PFSK-1 (cell line): ENCODE measurements at regions not wholly inside any gene's neighbourhood (a gene's known extent, or its start where the extent isn't known, plus 50 kb on each side); places are given as distances from the start of the nearest gene placed in this dataset.

Experiments
- FOXP2 ChIP-seq: optimal IDR thresholded peaks from 2 replicates; pipeline ENCODE3; 2011; ENCODE audit warnings: borderline replicate concordance, control low read depth, inconsistent platforms; ENCODE audit not compliant: insufficient read depth; ENCODE audit errors: extremely low read length, extremely low read depth
- POLR2AphosphoS5 ChIP-seq: IDR thresholded peaks from 2 replicates; pipeline ENCODE4 v1.6.1; 2012; ENCODE audit warnings: low read depth, mild to moderate bottlenecking, control low read depth, low read length, moderate library complexity
- SIN3A ChIP-seq: IDR thresholded peaks from 2 replicates; pipeline ENCODE4 v1.6.1; 2012; ENCODE audit warnings: mild to moderate bottlenecking, low read length, moderate library complexity, borderline replicate concordance; ENCODE audit not compliant: insufficient read depth
- TAF1 ChIP-seq: IDR thresholded peaks from 2 replicates; pipeline ENCODE4 v1.6.1; 2012; ENCODE audit warnings: low read length, control low read depth, borderline replicate concordance; ENCODE audit not compliant: insufficient read depth
- TF ChIP-seq, protein P1 (sequence below), 2 experiments: IDR thresholded peaks; 2 replicates each; pipeline versions ENCODE4 v1.6.1 to v1.8.0; 2011 to 2012; ENCODE audit warnings: low read depth in 2 of 2, low read length in 2 of 2, control low read depth in 1 of 2, inconsistent platforms in 1 of 2, mild to moderate bottlenecking in 1 of 2, moderate library complexity in 1 of 2; ENCODE audit not compliant: insufficient read depth in 1 of 2

- TF ChIP-seq FOXP2 (no peak), TAF1 (no peak), SIN3A (no peak), POLR2AphosphoS5 (no peak)
- TF ChIP-seq, protein P1, sequence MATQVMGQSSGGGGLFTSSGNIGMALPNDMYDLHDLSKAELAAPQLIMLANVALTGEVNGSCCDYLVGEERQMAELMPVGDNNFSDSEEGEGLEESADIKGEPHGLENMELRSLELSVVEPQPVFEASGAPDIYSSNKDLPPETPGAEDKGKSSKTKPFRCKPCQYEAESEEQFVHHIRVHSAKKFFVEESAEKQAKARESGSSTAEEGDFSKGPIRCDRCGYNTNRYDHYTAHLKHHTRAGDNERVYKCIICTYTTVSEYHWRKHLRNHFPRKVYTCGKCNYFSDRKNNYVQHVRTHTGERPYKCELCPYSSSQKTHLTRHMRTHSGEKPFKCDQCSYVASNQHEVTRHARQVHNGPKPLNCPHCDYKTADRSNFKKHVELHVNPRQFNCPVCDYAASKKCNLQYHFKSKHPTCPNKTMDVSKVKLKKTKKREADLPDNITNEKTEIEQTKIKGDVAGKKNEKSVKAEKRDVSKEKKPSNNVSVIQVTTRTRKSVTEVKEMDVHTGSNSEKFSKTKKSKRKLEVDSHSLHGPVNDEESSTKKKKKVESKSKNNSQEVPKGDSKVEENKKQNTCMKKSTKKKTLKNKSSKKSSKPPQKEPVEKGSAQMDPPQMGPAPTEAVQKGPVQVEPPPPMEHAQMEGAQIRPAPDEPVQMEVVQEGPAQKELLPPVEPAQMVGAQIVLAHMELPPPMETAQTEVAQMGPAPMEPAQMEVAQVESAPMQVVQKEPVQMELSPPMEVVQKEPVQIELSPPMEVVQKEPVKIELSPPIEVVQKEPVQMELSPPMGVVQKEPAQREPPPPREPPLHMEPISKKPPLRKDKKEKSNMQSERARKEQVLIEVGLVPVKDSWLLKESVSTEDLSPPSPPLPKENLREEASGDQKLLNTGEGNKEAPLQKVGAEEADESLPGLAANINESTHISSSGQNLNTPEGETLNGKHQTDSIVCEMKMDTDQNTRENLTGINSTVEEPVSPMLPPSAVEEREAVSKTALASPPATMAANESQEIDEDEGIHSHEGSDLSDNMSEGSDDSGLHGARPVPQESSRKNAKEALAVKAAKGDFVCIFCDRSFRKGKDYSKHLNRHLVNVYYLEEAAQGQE (IDR thresholded peaks at IDR 0.05; ENCODE audit: insufficient read depth in 1 of 2, low read depth in 2 of 2, low read length in 2 of 2) = no peak
Measured at GRCh38 chr13:64256751-64257150, 2841.1 kb upstream of the PCDH20 start.

DNA sequence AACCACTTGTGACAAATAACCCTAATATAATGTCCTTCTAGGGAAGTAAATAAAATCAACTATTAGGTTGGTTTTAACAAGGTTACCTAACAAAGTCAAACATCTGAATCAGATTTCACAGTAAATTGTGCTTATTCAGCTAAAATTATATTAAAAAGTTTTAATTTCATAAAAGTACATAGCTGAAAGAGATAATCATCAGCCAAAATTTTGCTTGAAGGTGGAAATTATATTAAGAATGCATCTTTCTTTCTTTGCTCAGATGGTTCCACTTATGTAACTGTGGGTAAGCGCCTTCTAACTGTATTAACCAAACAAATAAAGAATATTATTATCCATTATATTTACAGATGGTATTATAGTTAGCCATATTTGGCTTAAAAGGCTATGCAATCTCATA is 2840.3 kb upstream of the PCDH20 start:
- TF ChIP-seq FOXP2 (no peak), TAF1 (no peak)
- TF ChIP-seq, protein P1 (IDR thresholded peaks at IDR 0.05; ENCODE audit: insufficient read depth in 1 of 2, low read depth in 2 of 2, low read length in 2 of 2) = no peak

- TF ChIP-seq, protein P1 (IDR thresholded peaks at IDR 0.05; ENCODE audit: insufficient read depth in 1 of 2, low read depth in 2 of 2, low read length in 2 of 2) = no peak
- TF ChIP-seq SIN3A = no peak
- TF ChIP-seq POLR2AphosphoS5 = no peak
- no peak for TF ChIP-seq TAF1
- no peak for TF ChIP-seq FOXP2
Measured at GRCh38 chr13:64248371-64249065, 2832.9 kb upstream of the PCDH20 start.

GRCh38 chr13:64239372-64239771 is 2823.7 kb upstream of the PCDH20 start:
- no peak for TF ChIP-seq TAF1
- no peak for TF ChIP-seq POLR2AphosphoS5
- no peak for TF ChIP-seq SIN3A
- no peak for TF ChIP-seq FOXP2
- TF ChIP-seq, protein P1 (IDR thresholded peaks at IDR 0.05; ENCODE audit: insufficient read depth in 1 of 2, low read depth in 2 of 2, low read length in 2 of 2) = no peak

DNA sequence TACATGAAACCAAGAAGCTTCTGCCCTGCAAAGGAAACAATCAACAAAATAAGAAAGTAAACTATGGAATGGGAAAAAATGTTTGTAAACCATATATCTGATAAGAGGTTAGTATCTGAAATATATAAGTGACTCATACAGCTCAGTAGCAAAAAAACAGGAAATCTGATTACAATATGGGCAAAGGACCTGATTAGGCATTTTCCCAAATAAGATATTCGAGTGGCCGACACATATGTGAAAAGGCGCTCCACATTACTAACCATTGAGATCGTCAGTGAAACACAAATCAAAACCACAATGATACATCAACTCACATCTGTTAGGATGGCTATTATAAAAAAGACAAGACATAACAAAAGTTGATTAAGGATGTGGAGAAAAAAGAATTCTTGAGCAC is 2818.6 kb upstream of the PCDH20 start:
- TF ChIP-seq SIN3A (no peak), TAF1 (no peak), FOXP2 (no peak), POLR2AphosphoS5 (no peak)
- TF ChIP-seq, protein P1 (IDR thresholded peaks at IDR 0.05; ENCODE audit: insufficient read depth in 1 of 2, low read depth in 2 of 2, low read length in 2 of 2) = no peak
